HT-29 (cell line): ENCODE measurements at regions not wholly inside any gene's neighbourhood (a gene's known extent, or its start where the extent isn't known, plus 50 kb on each side); places are given as distances from the start of the nearest gene placed in this dataset.

Experiments used
- DNase-seq: peaks from one replicate; pipeline ENCODE4 v3.0.0-alpha.2; 2015; ENCODE audit warnings: low spot score

DNA sequence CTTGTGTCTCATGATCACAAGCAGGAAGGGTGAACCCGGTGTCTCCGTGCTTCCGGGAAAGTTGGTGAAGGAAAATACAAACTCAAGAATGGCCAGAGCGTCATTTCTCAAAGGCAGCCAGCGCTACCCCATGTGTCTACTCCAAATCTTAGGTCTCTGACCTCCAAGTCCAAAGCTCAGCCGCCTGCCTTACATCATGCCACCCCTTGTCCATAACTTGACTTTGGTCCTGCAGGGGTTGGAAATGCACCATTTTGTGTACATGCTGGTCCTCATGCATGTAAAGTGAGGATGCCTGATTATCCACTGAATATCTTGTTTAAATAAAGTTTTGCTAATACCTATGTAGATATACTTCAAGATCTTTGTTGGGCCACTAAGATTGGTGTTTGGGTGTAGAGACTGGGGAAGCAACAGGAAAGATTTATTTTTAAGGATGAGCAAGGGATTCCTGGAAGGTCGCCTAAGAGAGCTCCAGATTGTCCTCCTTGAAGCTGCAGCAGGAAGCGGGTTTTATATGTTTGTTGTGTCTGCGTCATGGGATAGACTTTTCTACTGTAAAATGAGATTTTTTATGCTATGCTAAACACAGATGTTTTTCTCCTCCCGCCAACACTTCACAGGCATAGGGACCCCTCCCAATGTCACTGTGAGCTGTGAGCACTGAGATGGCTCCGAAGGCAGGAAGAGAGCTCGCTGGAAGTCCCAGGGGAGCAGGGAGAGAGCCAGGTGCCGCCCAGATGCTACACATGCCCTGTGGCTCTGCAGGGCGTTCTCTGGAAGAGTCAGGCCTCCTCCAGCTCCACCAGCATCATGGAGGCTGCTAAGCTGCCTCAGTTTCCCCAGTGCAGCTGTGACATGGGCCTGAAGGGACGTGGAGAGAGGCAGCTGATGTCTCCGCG, 176.2 kb upstream of the HDAC4 start:
- no peak for DNase-seq

DNA sequence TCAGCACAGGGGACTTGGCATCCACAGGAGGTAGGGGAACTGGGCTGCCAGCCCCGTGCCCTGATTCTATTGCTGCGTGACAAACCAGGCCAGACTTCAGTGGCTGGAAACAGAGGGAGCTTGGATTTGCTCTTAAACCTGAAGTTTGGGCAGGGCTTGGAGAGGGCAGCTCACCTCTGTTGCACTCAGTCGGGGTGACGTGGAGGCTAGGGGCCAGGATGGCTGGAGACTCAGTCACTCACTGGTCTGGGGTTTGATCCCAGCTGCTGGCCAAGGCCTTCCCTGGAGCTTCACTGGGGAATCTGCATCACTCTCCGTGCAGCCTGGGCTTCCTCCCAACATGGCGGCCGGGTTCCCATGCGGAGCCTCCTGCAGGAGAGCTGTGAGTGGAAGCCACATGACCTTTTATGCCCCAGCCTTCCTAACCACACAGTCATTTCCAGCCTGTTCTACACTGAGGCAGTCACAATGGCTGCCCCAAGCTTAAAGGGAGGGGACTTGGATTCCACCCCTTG, 175.2 kb upstream of the HDAC4 start:
- DNase-seq = no peak

DNA sequence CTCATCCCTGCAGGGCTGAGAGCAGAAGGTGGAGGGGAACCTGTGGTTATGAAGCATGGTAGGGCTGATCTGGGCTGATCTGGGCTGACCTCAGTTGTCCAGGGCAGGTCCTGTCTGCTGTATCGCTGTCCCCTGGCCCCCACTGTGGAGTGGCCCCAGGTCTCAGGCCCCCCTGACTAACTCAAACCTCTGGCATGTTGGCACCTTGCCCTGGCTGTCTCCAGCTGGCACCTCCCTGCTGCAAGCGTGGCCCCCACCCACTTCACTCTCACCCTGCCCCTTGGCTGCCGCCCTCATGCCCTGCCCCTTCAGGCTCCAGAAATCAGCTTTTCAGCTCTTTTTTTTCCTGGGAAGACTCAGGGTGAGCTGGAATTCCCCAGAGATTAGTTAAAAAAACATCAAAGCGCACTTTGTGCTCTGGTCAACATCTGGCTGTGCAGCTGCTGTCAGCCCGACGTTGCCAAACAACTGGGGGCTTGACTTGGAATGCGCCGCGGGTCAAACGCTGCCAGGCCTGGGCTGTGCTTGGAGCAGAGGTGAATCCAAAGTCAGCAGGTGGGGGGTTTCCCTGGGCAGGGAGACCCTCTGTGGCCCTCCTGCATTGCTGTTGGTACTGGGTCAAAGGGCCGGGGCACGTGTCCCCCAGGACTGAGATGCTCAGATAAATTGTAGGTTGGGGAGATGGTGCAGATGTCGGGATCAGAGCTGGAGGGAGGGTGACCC, 173.8 kb upstream of the HDAC4 start:
- DNase-seq = no peak

DNA sequence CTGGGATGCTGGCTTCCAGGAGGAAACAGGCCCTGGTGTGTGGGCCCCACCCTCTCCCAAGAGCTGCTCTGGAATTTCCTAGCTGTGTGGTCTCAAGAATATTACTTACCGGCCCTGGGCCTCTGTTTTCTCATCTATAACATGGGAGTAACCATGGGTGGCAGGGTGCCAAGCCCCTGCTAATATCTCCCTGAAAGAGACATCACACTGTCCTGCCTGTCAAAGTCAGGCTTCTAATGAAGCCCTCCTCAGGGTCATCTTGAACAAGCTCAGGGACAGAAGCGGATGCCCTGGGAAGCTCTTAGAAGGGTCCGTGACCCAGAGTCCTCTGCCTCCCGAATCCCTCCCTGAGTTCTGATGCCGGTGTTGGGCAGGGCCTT, 173.2 kb upstream of the HDAC4 start:
- no peak for DNase-seq

DNA sequence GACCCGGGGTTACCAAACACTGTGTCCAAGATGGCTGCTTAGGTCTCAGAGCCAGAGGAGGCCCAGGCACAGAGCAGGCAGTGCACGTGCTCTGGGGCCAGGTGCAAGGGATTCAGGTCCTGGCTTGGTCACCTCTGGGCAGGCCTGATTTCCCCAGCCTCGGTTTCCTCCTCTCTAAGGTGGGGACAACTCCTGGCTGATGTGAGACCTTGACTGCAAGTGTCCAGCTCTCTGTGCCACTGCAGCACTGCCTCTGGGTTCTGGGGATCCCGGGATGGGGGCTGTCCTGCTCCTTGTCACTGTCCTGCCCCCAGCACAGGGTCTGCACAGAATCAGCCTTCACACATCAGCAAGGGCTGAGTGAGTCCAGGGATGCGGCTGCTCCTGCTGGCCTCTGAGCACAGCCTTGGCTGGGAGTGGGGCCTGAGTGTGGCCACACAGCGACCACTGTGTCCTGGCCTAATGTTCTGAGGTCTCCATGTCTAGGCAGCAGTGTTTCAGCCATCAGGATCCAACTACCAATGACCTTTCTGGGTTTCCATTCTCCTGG, 170.2 kb upstream of the HDAC4 start:
- no peak for DNase-seq

DNA sequence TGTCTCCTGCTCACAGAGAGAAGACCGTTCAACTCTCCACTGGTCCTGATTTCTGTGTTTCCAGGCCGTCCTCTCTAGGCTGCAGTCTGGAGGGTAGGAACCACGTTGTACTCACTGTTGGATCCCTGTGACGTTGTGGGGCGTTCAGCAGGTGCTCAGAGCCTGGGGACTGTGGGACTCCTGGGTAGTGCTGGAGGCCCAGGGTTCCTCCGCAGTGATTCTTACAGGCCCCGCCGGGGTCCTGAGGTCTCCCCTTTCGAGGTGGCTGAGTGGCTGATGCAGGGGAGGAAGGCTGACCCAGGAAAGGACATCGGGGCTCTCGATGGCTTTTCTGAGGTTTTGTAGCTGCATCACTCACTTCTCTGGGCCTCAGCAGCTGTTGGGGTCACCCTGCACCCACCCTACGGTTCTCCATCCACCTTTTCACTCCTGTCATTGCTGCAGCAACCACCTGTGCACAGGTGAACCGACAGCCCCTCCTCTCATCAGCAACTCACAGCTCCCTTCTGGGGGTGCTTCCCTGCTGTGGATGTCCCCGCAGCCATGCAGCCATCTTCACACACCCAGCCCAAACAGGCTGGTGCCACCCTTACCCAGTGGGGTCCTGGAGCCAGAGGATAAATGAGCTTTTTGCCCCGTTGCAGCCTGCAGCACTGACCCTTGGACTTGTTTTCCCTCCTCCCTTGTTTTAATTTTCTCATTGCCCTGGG, 169.6 kb upstream of the HDAC4 start:
- no peak for DNase-seq

DNA sequence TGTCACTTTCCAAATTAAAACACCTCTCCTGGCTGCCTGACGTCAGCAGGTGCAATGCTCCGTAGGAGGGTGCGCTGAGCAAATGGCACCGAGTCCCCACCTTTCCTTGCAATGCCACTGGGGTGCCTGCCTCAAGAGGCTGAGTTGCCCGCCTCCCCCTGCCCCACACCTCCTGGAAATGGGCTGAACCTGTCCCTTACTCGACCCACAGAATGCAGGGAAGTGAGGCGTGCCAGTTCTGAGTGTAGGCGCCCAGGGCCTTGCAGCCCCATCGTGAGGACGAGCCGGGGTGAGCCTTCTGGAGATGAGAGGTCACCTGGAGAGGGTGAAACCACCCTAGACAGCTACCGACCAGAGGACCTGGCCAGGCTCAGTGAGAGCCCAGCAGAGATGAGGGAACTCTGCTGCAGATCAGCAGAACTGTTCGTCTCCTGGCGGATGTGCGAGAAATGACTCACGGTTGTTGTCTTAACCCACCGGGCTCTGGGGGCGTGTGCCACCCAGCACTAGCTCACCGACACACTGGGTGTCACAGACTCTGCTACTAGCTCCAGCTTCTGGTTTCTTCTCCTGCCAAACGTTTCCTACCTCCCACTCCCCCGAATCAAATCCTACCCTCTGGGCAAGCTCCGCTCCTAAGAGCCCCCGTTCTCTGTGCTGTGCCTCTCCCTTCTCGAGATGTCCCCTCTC, 168.7 kb upstream of the HDAC4 start:
- DNase-seq = no peak

DNA sequence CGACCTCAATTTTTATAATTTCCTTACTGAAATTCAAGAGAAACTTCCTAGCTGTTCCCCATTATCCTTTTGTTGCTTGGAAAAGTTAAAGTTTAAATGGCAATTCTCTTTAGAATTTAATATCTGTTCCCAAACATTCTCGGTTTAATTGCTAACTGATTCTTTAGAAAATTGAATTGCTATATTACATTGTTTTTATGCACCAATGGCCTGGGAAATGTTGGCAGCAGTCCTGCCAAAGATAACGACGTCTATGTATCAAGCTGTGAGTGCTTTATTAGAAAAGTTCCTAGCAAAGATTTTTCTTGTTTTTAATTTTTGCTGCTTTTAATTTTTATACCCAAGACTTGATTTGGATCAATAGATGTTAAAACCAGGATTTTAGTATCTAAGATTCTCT, 167.8 kb upstream of the HDAC4 start:
- no peak for DNase-seq

DNA sequence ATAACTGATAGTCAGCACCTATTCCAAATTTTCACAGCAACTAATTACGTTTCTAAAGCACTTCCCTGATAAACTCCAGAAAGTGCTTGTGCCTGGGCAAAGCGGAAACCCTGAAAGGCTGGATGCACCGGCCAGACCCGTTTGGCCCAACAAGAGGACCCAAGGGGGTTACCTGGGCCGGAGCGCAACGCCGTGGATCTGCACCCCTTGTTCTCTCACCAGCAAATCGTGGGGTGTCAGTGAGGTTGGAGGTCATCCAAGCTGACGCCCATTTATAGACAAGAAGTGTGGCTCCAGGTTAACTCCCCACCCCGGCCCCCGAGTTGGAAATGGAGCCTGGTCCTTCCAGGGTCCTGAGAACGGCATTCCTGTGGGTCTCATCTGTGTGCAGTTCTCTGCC, 167.0 kb upstream of the HDAC4 start:
- no peak for DNase-seq

DNA sequence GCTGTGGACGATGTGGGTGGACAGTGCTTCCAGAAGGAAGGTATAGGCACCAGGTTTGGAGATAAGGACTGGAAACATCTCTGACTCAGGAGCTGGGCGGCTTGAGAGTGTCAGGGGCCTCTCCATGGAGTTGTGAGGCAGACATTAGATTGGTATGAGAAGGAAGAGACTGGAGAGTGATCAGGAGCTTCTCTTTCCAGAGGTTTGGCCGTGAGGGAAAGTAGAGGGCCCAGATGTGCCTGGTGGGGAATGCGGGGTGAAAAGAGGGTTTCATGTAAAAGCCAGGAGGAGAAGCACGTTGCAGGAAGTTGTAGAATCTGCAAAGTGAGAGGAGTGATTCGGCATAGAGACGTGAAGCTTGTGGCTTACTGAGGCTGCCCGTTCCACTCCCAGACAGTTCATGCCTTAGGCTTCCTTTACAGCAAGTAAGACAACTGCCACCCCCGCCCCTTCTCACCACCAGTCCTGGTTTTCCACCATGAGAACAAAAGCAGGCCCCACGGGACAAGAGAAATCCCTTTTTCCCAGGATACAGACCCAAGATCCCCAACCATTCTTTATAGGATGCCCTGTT, 166.3 kb upstream of the HDAC4 start:
- DNase-seq = no peak

DNA sequence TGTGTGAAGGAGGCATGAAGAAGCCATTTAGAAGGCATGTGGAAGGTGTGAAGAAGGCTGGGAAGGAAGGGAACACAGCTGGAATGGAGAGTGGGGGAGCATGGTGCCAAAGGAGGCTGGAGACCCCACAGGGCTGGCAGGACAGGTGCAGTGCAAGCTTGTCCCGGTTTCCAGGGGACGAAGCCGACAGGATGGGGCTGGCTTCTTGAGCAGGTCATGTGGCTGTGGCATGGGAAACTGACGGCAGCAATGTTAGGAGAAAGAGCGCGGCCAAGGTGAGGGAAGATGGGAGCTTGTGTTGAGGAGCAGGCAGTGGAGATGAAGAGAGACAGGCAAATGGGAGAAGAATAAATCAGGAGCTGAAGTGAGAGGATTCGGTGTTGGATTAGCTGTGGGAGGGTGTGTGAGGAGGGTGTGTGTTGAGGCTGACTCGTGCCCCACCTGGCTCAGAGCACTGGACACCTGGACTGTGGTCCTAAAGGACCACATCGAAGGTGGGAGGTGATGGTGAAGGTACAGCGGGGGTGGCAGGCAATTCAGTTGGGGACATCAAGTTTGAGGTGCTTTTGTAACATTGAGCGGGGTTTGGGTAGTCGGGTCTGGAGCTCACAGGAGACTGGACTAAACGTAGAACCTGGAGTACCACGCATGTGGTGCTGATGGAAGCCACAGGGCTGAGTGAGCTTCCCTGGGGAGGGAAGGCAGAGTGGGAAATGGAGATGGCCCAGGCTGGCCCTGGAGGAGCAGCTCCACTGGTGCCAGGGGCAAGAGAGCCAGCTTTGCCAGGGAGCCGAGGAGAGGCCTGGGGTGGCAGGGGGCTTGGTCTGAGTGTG, 165.6 kb upstream of the HDAC4 start:
- DNase-seq = no peak

DNA sequence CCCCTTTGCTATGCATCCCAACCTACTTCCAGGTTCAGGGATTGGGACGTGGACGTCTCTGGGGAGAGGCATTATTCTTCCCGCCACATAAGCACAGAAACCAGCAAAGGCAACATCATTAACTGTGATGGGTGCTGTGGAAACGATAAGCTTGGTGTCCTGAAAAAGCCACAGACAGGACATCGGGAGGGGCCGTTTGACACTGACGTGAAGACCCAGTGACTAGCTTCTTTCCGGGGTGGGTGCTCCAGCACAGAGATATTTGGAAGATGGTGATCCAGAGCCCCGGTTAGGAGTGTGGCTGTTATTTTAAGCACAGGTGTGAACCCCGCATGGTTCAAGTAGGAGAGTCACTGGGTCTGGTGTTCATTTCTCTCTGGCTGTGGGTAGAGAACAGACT, 163.8 kb upstream of the HDAC4 start:
- DNase-seq = no peak

DNA sequence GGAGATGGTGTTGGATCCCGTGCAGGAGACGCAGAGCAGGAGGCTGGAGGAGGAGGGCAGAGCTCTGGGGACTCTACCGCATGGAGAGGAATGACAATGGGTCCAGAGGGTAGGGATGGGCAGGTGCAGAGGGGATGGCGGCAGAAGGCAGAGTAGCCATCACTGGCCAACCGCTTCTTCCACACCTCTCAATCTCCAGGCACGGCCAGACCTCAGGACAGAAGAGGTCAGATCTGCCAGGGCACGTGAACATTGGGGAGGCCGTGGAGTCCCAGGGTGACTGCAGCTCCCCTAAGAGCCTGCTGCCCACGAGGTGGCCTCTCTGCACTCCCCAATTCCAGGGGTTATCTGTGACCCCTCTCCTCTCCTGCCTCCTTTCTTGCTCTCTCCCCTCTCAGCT, 162.7 kb upstream of the HDAC4 start:
- DNase-seq = no peak

DNA sequence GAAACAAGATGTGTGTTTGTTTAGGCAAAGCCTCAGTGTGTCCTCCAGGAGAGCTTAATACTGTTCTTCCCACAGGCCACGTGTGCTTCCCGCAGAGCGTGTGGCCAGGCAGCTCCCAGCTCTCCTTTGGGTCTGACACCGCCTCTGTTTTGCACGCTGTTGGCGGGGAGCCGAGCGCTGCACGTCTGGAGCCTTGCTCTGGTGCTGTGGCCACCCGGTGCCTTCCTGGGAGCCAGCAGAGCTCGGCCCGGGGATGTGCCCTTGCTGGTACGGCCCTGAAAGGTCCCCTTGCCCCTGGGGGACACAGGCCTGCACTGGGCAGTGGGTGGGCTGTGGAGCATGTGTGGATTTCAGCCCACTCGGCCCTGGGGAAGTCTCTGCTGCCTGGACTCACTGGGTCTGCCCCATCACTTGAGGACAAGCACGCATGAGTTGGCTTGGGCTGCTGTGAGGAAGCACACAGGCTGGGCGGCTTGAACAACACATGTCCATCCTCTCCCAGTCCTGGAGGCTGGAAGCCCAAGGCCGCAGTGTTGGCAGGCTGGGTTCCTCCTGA, 160.7 kb upstream of the HDAC4 start:
- no peak for DNase-seq

DNA sequence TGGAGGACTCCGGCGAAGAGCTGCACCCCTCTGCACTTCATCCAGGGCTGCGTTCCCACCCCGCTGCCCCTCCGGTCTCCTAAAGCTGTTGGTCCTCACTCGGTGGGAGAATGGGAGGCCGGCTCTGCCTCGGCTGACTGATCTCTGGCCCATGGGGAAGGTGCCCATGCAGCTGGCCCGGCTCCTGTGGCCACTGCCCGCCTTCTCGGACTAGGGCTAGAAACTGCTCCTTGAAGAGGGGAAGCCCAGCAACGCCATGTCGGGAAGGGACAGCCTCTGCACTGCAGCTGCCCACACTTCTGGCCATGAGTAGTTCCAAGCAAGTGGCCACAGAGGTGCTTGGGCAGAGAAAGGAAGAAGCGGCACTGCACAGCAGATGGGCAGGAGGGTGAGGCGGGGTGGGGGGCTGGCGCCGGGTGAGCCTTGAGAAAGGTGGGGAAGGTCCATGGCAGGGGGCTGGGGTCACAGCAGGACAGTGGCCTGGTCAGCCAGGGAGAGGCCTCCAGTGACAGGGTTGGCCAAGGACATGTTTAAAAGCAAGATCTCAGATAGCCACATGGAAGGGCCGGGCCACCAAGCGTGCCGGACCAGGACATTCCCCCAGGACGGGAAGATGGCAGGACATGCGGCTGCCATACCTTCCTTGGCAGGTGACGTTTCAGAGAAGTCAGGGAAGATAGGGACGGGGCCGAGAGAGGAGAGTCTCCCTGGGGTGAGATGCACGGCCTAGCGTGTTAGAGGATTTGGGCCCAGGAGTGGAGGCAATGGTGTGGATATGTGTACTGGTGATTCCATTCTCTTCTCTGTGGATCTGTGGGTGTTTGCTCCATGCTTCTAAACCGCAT, 158.8 kb upstream of the HDAC4 start:
- DNase-seq = no peak

DNA sequence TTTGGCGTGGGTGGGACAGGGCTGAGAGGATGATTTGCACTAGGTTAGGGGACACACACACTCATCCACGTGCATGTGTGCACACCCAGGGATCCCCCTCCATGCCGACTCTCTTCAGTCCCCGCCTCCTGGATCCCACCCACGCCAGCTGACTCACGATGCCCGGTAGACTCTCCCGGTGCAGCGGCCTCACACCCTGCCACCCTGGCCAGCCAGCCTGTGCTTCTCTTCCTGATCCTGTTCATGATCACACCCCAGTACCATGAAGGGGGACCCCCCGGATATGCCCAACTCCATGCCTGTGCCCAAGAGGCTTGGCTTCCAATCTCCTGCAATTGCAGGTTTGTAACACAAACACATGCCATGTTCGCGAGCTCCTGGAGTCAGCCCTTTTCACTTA, 157.8 kb upstream of the HDAC4 start:
- DNase-seq = no peak

DNA sequence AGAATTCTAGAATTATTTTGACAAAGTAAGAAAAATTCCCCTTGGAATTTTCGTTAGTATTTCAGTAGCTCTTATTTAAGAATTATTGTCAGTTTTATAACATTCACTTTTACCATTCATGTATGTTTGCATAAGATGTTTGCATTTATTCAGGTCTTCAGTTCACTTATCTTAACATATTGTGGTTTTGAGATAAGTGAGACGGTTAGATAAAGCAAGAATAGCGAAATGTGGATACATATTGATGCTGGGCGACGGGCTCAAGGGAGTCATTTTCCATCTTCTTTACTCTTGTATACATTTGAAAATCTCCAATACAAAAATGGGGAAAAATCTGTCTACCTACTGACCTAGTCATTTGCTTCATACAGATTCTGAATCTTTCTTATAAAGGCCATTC, 156.7 kb upstream of the HDAC4 start:
- no peak for DNase-seq

DNA sequence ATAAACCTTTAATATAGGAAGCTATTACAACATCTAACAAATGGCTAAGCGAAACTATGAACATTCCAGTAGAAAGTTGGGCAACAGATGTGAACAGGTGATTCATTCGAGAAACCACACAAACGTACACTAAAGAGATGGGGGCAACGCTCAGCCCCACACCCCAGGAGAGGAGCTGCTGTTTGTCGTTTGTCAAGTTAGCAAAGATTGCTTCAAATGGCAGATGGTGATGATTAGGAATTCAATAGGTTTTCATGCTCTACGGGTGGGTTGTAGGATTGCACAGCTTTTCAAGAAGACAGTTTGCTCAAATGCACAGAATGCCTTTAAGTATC, 154.7 kb upstream of the HDAC4 start:
- DNase-seq = no peak
